HUES64 (cell line): ENCODE measurements at regions not wholly inside any gene's neighbourhood (a gene's known extent, or its start where the extent isn't known, plus 50 kb on each side); places are given as distances from the start of the nearest gene placed in this dataset.

Experiments used
- H3K27ac ChIP-seq: 2 replicates; pipeline ENCODE4 v1.7.0; 2013; ENCODE audit warnings: low read depth, low read length, inconsistent platforms
- H3K27me3 ChIP-seq: 2 replicates; pipeline ENCODE4 v1.6.1; 2013; ENCODE audit warnings: mild to moderate bottlenecking, low read length; ENCODE audit not compliant: insufficient read depth
- H3K36me3 ChIP-seq: 2 replicates; pipeline ENCODE4 v1.6.1; 2013; ENCODE audit warnings: mild to moderate bottlenecking, low read length; ENCODE audit not compliant: insufficient read depth
- H3K4me1 ChIP-seq: 2 replicates; pipeline ENCODE4 v1.6.1; 2013; ENCODE audit warnings: mild to moderate bottlenecking, low read length, moderate library complexity; ENCODE audit not compliant: insufficient read depth
- H3K4me3 ChIP-seq: 2 replicates; pipeline ENCODE4 v1.5.1; 2013; ENCODE audit warnings: mild to moderate bottlenecking, low read length, moderate library complexity
- H3K9ac ChIP-seq: 2 replicates; pipeline ENCODE4 v1.6.1; 2013; ENCODE audit warnings: mild to moderate bottlenecking, low read depth, low read length
- H3K9me3 ChIP-seq: 2 replicates; pipeline ENCODE4 v1.6.1; 2013; ENCODE audit warnings: low read depth, low read length; ENCODE audit not compliant: insufficient read depth
- WGBS: fragments of 150-250, 120-280 bp; methylation state at CpG from one replicate; pipeline ENCODE4 v1.1.7; 2013; ENCODE audit warnings: missing lambda C conversion rate; 5-methylcytosine and 5-hydroxymethylcytosine counted together

GRCh38 chr5:2569774-2570542, 181.5 kb downstream of the IRX2 start:
- Histone ChIP-seq H3K9ac (no peak overlapping the region), H3K27ac (no peak overlapping the region), H3K4me3 (no peak overlapping the region), H3K4me1 (peaks cover 10% of the 10 kb centered on the region; the same call in 1 of the 2 replicates), H3K36me3 (no peaks in the 10 kb centered on the region), H3K9me3 (no peaks in the 10 kb centered on the region), H3K27me3 (no peaks in the 10 kb centered on the region)
- 90% methylated on average over 15 of the region's 15 CpGs for WGBS

GRCh38 chr5:2569176-2569575, 182.3 kb downstream of the IRX2 start:
- H3K27ac ChIP-seq = no peak overlapping the region
- no peaks in the 10 kb centered on the region for H3K27me3 ChIP-seq
- no peaks in the 10 kb centered on the region for H3K36me3 ChIP-seq
- no peaks in the 10 kb centered on the region for H3K9me3 ChIP-seq
- no peak overlapping the region for H3K9ac ChIP-seq
- WGBS = 88% methylated on average over 10 of the region's 10 CpGs
- H3K4me3 ChIP-seq = no peak overlapping the region
- peaks cover 10% of the 10 kb centered on the region; the same call in 1 of the 2 replicates for H3K4me1 ChIP-seq

GRCh38 chr5:2566284-2566683, 185.2 kb downstream of the IRX2 start:
- Histone ChIP-seq H3K27me3 (no peaks in the 10 kb centered on the region), H3K4me3 (no peak overlapping the region), H3K36me3 (no peaks in the 10 kb centered on the region), H3K27ac (no peak overlapping the region), H3K9ac (no peak overlapping the region), H3K9me3 (no peaks in the 10 kb centered on the region), H3K4me1 (peaks cover 9% of the 10 kb centered on the region; the same call in 1 of the 2 replicates)
- WGBS = 98% methylated on average over 3 of the region's 3 CpGs

- no peaks in the 10 kb centered on the region for H3K9me3 ChIP-seq
- no peaks in the 10 kb centered on the region for H3K27me3 ChIP-seq
- 93% methylated on average over 6 of the region's 6 CpGs for WGBS
- no peaks in the 10 kb centered on the region for H3K4me1 ChIP-seq
- no peak overlapping the region for H3K9ac ChIP-seq
- no peak overlapping the region for H3K27ac ChIP-seq
- no peaks in the 10 kb centered on the region for H3K36me3 ChIP-seq
- no peak overlapping the region for H3K4me3 ChIP-seq
These were observed 186.3 kb downstream of the IRX2 start for GRCh38 chr5:2565147-2565546.

GRCh38 chr5:2563046-2563445, 188.4 kb downstream of the IRX2 start:
- no peak overlapping the region for H3K9ac ChIP-seq
- H3K9me3 ChIP-seq = no peaks in the 10 kb centered on the region
- no peak overlapping the region for H3K27ac ChIP-seq
- H3K27me3 ChIP-seq = no peaks in the 10 kb centered on the region
- no peaks in the 10 kb centered on the region for H3K36me3 ChIP-seq
- H3K4me1 ChIP-seq = no peaks in the 10 kb centered on the region
- H3K4me3 ChIP-seq = no peak overlapping the region
- WGBS = 90% methylated on average over 6 of the region's 6 CpGs

- Histone ChIP-seq H3K27ac (no peak overlapping the region), H3K36me3 (no peaks in the 10 kb centered on the region), H3K4me1 (no peaks in the 10 kb centered on the region), H3K9ac (no peak overlapping the region), H3K9me3 (no peaks in the 10 kb centered on the region), H3K4me3 (no peak overlapping the region), H3K27me3 (no peaks in the 10 kb centered on the region)
- 96% methylated on average over 13 of the region's 13 CpGs for WGBS
These were observed 189.4 kb downstream of the IRX2 start for GRCh38 chr5:2562036-2562435.

- H3K9me3 ChIP-seq = peaks cover 5% of the 10 kb centered on the region; the same call in 1 of the 2 replicates
- H3K9ac ChIP-seq = no peak overlapping the region
- WGBS = 96% methylated on average over 5 of the region's 5 CpGs
- no peaks in the 10 kb centered on the region for H3K27me3 ChIP-seq
- no peak overlapping the region for H3K27ac ChIP-seq
- H3K36me3 ChIP-seq = no peaks in the 10 kb centered on the region
- H3K4me3 ChIP-seq = no peak overlapping the region
- no peaks in the 10 kb centered on the region for H3K4me1 ChIP-seq
These were observed 191.0 kb downstream of the IRX2 start for GRCh38 chr5:2560435-2560834.

GRCh38 chr5:2557435-2557834, 194.0 kb downstream of the IRX2 start:
- Histone ChIP-seq H3K9me3 (peaks cover 33% of the 10 kb centered on the region), H3K4me3 (no peak overlapping the region), H3K36me3 (no peaks in the 10 kb centered on the region), H3K27ac (no peak overlapping the region), H3K4me1 (no peaks in the 10 kb centered on the region), H3K9ac (no peak overlapping the region), H3K27me3 (no peaks in the 10 kb centered on the region)
- WGBS = 90% methylated on average over 12 of the region's 12 CpGs

- WGBS = 95% methylated on average over 10 of the region's 10 CpGs
- H3K4me3 ChIP-seq = no peak overlapping the region
- no peaks in the 10 kb centered on the region for H3K4me1 ChIP-seq
- H3K27ac ChIP-seq = no peak overlapping the region
- no peak overlapping the region for H3K9ac ChIP-seq
- H3K36me3 ChIP-seq = no peaks in the 10 kb centered on the region
- no peaks in the 10 kb centered on the region for H3K27me3 ChIP-seq
- peaks cover 33% of the 10 kb centered on the region for H3K9me3 ChIP-seq
These were observed 195.0 kb downstream of the IRX2 start for GRCh38 chr5:2556375-2556966.

GRCh38 chr5:2553611-2554010, 197.9 kb downstream of the IRX2 start:
- peaks cover 33% of the 10 kb centered on the region for H3K9me3 ChIP-seq
- H3K4me3 ChIP-seq = no peak overlapping the region
- H3K27ac ChIP-seq = no peak overlapping the region
- no peaks in the 10 kb centered on the region for H3K27me3 ChIP-seq
- no peaks in the 10 kb centered on the region for H3K36me3 ChIP-seq
- no peak overlapping the region for H3K9ac ChIP-seq
- no peaks in the 10 kb centered on the region for H3K4me1 ChIP-seq
- WGBS = 73% methylated on average over 2 of the region's 2 CpGs

- Histone ChIP-seq H3K4me3 (no peak overlapping the region), H3K36me3 (no peaks in the 10 kb centered on the region), H3K9me3 (peaks cover 29% of the 10 kb centered on the region), H3K4me1 (no peaks in the 10 kb centered on the region), H3K27me3 (no peaks in the 10 kb centered on the region), H3K9ac (no peak overlapping the region), H3K27ac (no peak overlapping the region)
- 99% methylated on average over 5 of the region's 5 CpGs for WGBS
These were observed 201.0 kb downstream of the IRX2 start for GRCh38 chr5:2550509-2550908.
